HEK293T (cell line): ENCODE measurements at regions not wholly inside any gene's neighbourhood (a gene's known extent, or its start where the extent isn't known, plus 50 kb on each side); places are given as distances from the start of the nearest gene placed in this dataset.

Experiments
- CTCF ChIA-PET: fragments of 350-600 bp; formaldehyde crosslinking; extraction: SDS; loops from one replicate; lab custom pipeline; 2021; ENCODE audit warnings: antibody characterized with exemption, inconsistent platforms; lab: Yijun Ruan, JAX
- POLR2A ChIA-PET: fragments of 350-600 bp; formaldehyde crosslinking; extraction: SDS; loops from one replicate; lab custom pipeline; 2020; ENCODE audit warnings: antibody characterized with exemption, inconsistent platforms; lab: Yijun Ruan, JAX
- DNase-seq: peaks from one replicate; pipeline ENCODE4 v3.0.0; 2012; ENCODE audit warnings: mixed read lengths; ENCODE audit errors: extremely low spot score
- ARNT ChIP-seq: fragments of 450-650 bp; IDR thresholded peaks from 2 replicates; pipeline ENCODE4 v1.6.1; 2017; ENCODE audit warnings: mild to moderate bottlenecking
- BHLHE40 ChIP-seq: fragments of 450-650 bp; IDR thresholded peaks from 2 replicates; pipeline ENCODE4 v1.6.1; 2016; ENCODE audit warnings: mild to moderate bottlenecking, moderate library complexity, borderline replicate concordance
- CTBP1 ChIP-seq: fragments of 450-650 bp; IDR thresholded peaks from 2 replicates; pipeline ENCODE4 v1.6.1; 2016; ENCODE audit warnings: borderline replicate concordance
- ELF4 ChIP-seq: fragments of 450-650 bp; IDR thresholded peaks from 2 replicates; pipeline ENCODE4 v1.6.1; 2017; ENCODE audit warnings: antibody characterized with exemption
- FOXA1 ChIP-seq: fragments of 450-650 bp; IDR thresholded peaks from 2 replicates; pipeline ENCODE4 v1.6.1; 2016; ENCODE audit warnings: mild to moderate bottlenecking
- FOXK2 ChIP-seq: fragments of 450-650 bp; IDR thresholded peaks from 2 replicates; pipeline ENCODE4 v1.6.1; 2016; ENCODE audit warnings: mild to moderate bottlenecking
- FOXM1 ChIP-seq: fragments of 450-650 bp; IDR thresholded peaks from 2 replicates; pipeline ENCODE4 v1.6.1; 2017; ENCODE audit warnings: mild to moderate bottlenecking, borderline replicate concordance
- HDGF ChIP-seq: fragments of 450-650 bp; IDR thresholded peaks from 2 replicates; pipeline ENCODE4 v1.6.1; 2017; ENCODE audit warnings: antibody characterized with exemption, borderline replicate concordance
- L3MBTL2 ChIP-seq: fragments of 450-650 bp; conservative IDR thresholded peaks from 2 replicates; pipeline ENCODE4 v1.6.1; 2016; ENCODE audit warnings: mild to moderate bottlenecking
- LEF1 ChIP-seq: fragments of 450-650 bp; IDR thresholded peaks from 2 replicates; pipeline ENCODE4 v1.6.1; 2017; ENCODE audit warnings: mild to moderate bottlenecking, borderline replicate concordance
- NFRKB ChIP-seq: fragments of 450-650 bp; IDR thresholded peaks from 2 replicates; pipeline ENCODE4 v1.6.1; 2016; ENCODE audit warnings: mild to moderate bottlenecking, moderate library complexity
- PKNOX1 ChIP-seq: fragments of 450-650 bp; IDR thresholded peaks from 2 replicates; pipeline ENCODE4 v1.6.1; 2016
- SP1 ChIP-seq: fragments of 450-650 bp; IDR thresholded peaks from 2 replicates; pipeline ENCODE4 v1.6.1; 2017
- SUZ12 ChIP-seq: fragments of 450-650 bp; IDR thresholded peaks from 2 replicates; pipeline ENCODE4 v1.6.1; 2016; ENCODE audit warnings: mild to moderate bottlenecking
- TARDBP ChIP-seq: fragments of 450-650 bp; IDR thresholded peaks from 2 replicates; pipeline ENCODE4 v1.6.1; 2016
- ZNF384 ChIP-seq: fragments of 450-650 bp; IDR thresholded peaks from 2 replicates; pipeline ENCODE4 v1.6.1; 2016

GRCh38 chr17:53032861-53033271 lies 789.9 kb upstream of the KIF2B start:
- TF ChIP-seq ARNT (no peak), ELF4 (no peak), NFRKB (no peak), L3MBTL2 (no peak), TARDBP (no peak), HDGF (no peak), CTBP1 (no peak), FOXM1 (no peak), ZNF384 (no peak), LEF1 (no peak), FOXK2 (no peak), FOXA1 (no peak), PKNOX1 (no peak), SP1 (no peak), BHLHE40 (no peak), SUZ12 (no peak)
- ChIA-PET CTCF (no interaction called here), POLR2A (no interaction called here)
- peak; percentile 6 for DNase-seq

DNA sequence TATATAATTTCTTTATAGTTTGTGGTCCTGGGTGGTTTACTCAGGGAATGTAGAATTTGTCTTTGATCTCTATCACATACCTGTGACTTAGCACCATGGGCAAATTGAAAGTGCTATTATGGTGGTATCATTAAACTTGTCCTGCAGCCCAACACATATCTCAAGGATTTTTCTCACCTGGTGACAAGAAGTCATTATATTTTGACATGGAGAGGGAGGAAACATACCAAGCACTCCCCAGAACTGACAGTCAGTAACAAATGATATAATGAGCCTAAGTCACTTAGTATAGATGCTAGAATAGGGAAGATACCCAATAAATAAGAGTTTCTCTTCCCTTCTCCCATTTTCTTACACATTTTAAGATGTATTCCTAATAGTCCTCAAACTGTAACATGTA lies 805.5 kb upstream of the KIF2B start:
- POLR2A ChIA-PET: no interaction called here
- CTCF ChIA-PET: no interaction called here
- no peak for TF ChIP-seq NFRKB
- no peak for TF ChIP-seq CTBP1
- no peak for TF ChIP-seq TARDBP
- TF ChIP-seq ZNF384: no peak
- no peak for TF ChIP-seq ARNT
- no peak for TF ChIP-seq SUZ12
- TF ChIP-seq LEF1: no peak
- TF ChIP-seq ELF4: no peak
- no peak for TF ChIP-seq SP1
- no peak for TF ChIP-seq HDGF
- TF ChIP-seq FOXK2: no peak
- no peak for TF ChIP-seq L3MBTL2
- no peak for TF ChIP-seq FOXM1
- no peak for TF ChIP-seq BHLHE40
- TF ChIP-seq PKNOX1: no peak
- no peak for TF ChIP-seq FOXA1
- DNase-seq: no peak

- DNase-seq: no peak
- ChIA-PET POLR2A (no interaction called here), CTCF (no interaction called here)
- TF ChIP-seq PKNOX1: no peak
- no peak for TF ChIP-seq FOXM1
- TF ChIP-seq TARDBP: no peak
- no peak for TF ChIP-seq LEF1
- no peak for TF ChIP-seq L3MBTL2
- no peak for TF ChIP-seq ELF4
- TF ChIP-seq ARNT: no peak
- no peak for TF ChIP-seq CTBP1
- TF ChIP-seq FOXK2: no peak
- TF ChIP-seq NFRKB: no peak
- TF ChIP-seq ZNF384: no peak
- TF ChIP-seq BHLHE40: no peak
- no peak for TF ChIP-seq SUZ12
- no peak for TF ChIP-seq FOXA1
- TF ChIP-seq HDGF: no peak
- TF ChIP-seq SP1: no peak
Measured at GRCh38 chr17:53016085-53016484, 806.6 kb upstream of the KIF2B start.

GRCh38 chr17:53012364-53012763 lies 810.4 kb upstream of the KIF2B start:
- ChIA-PET CTCF (interaction anchor here (0.7 kb wide), 1 partner anchor 1152 kb away, joined by 4 read pairs; no protein-coding TSS in a partner anchor), POLR2A (no interaction called here)
- DNase-seq: no peak
- TF ChIP-seq CTBP1: no peak
- TF ChIP-seq LEF1: no peak
- TF ChIP-seq L3MBTL2: no peak
- no peak for TF ChIP-seq NFRKB
- no peak for TF ChIP-seq PKNOX1
- TF ChIP-seq SUZ12: no peak
- TF ChIP-seq SP1: no peak
- no peak for TF ChIP-seq ELF4
- TF ChIP-seq BHLHE40: no peak
- no peak for TF ChIP-seq ARNT
- no peak for TF ChIP-seq FOXM1

DNA sequence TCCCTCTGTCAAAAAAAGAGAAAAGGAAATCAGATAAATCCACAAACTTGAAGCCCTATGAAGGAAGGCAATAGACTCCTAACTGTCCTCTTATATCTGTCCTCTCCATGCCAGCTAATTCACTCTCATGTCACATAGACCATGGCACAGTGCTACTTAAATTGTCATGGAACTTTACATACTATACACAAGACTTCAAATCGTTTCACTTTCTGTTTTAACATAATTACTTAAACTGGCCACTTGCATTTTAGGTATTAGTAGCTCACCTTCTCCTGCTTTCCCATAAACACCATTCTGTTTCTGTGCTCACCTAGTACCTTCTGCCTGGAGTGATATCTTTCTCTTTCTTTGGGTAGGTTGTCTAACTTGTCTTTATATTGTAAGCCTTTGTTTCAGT lies 816.7 kb upstream of the KIF2B start:
- TF ChIP-seq LEF1 (no peak), ELF4 (no peak), NFRKB (no peak), CTBP1 (no peak)
- DNase-seq: no peak
- CTCF ChIA-PET: no interaction called here
- POLR2A ChIA-PET: no interaction called here
